MCF 10A (cell line): ENCODE measurements at regions not wholly inside any gene's neighbourhood (a gene's known extent, or its start where the extent isn't known, plus 50 kb on each side); places are given as distances from the start of the nearest gene placed in this dataset.
A peak's percentile ranks its signal among the peaks of the same experiment; 100 is the strongest.

ENCODE experiments used
- BruUV-seq: library from RNA; stranded (reverse); fragments of 400-500 nt; replicated peaks from 2 replicates; lab custom pipeline; 2021; lab: Mats Ljungman, UMichigan
- CTCF ChIA-PET: fragments of 300-600 bp; sonication (Branson Sonifier 250); formaldehyde crosslinking; extraction: SDS; loops from one replicate; lab custom pipeline; 2021; ENCODE audit warnings: antibody characterized with exemption, inconsistent platforms; lab: Yijun Ruan, JAX
- POLR2A ChIA-PET: fragments of 300-600, 350-650 bp; sonication (Branson Sonifier 250); formaldehyde crosslinking; extraction: SDS; loops from one replicate; lab custom pipeline; 2020; ENCODE audit warnings: antibody characterized with exemption, inconsistent platforms; lab: Yijun Ruan, JAX
- DNase-seq: peaks from one replicate; pipeline ENCODE4 v3.0.0-alpha.2; 2018; ENCODE audit not compliant: unreplicated experiment
- H3K27ac Mint-ChIP-seq: one replicate; pipeline ENCODE4 v1.8.0; 2022; ENCODE audit warnings: mild to moderate bottlenecking, low read depth, mixed read lengths; ENCODE audit not compliant: unreplicated experiment
- H3K27me3 Mint-ChIP-seq: one replicate; pipeline ENCODE4 v1.8.0; 2022; ENCODE audit warnings: mixed read lengths; ENCODE audit not compliant: insufficient read depth, unreplicated experiment
- H3K36me3 Mint-ChIP-seq: one replicate; pipeline ENCODE4 v1.8.0; 2022; ENCODE audit warnings: mild to moderate bottlenecking, moderate library complexity, mixed read lengths; ENCODE audit not compliant: insufficient read depth, unreplicated experiment
- H3K4me1 Mint-ChIP-seq: one replicate; pipeline ENCODE4 v1.8.0; 2022; ENCODE audit warnings: mixed read lengths; ENCODE audit not compliant: insufficient read depth, unreplicated experiment
- H3K4me3 Mint-ChIP-seq: one replicate; pipeline ENCODE4 v1.8.0; 2022; ENCODE audit warnings: mild to moderate bottlenecking, moderate library complexity, mixed read lengths; ENCODE audit not compliant: unreplicated experiment
- H3K9me3 Mint-ChIP-seq: one replicate; pipeline ENCODE4 v1.8.0; 2022; ENCODE audit warnings: mixed read lengths; ENCODE audit not compliant: unreplicated experiment
- CTCF ChIP-seq: fragments of 200-600 bp; IDR thresholded peaks from one replicate; pipeline ENCODE4 v1.8.0; 2022; ENCODE audit warnings: antibody characterized with exemption, mild to moderate bottlenecking; ENCODE audit not compliant: unreplicated experiment
- intact Hi-C: fragments of 100-400 bp; cut with micrococcal nuclease; formaldehyde crosslinking; loops from 2 replicates; pipeline ENCODE4 v1.14.1; 2022

DNA sequence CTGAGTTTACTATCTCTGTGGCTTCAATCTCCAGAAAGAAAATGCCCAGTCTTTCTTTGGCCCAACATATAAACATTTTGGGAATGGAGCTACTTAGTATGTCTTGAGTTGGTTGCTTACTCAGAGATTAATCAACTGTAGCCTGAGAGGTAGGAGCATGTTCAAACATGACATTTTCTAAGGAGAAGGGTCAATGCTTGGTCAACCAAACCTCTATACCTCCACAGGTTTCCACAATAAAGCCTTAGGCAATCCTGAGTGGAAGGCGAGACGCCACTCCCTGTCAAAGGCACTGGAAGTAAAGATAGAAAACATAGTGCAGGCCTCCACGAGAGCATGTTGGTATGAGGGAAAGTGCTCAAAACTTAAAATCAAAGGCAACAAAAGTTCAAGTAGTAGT is 411.4 kb downstream of the KCTD16 start:
- intact Hi-C loops: no loop called here
- DNase-seq: peak; percentile 81
- CTCF ChIA-PET: interaction anchor here (0.7 to 1.1 kb wide), 3 partner anchors 15 to 499 kb away, joined by 3 to 4 read pairs (median 3); no protein-coding TSS in a partner anchor
- H3K4me1 Mint-ChIP-seq: peaks cover 10% of the 10 kb centered on the region
- no peak overlapping the region for H3K4me3 Mint-ChIP-seq
- no peaks in the 10 kb centered on the region for H3K27me3 Mint-ChIP-seq
- no TSS peak for BruUV-seq
- peak overlapping the region; percentile 63 for H3K27ac Mint-ChIP-seq
- no peaks in the 10 kb centered on the region for H3K9me3 Mint-ChIP-seq
- H3K36me3 Mint-ChIP-seq: no peaks in the 10 kb centered on the region
- TF ChIP-seq CTCF: no peak
- POLR2A ChIA-PET: interaction anchor here (0.6 to 1.7 kb wide), 6 partner anchors 33 to 1357 kb away, joined by 3 to 5 read pairs (median 3); no protein-coding TSS in a partner anchor

GRCh38 chr5:144581044-144581443 is 410.4 kb downstream of the KCTD16 start:
- no TSS peak for BruUV-seq
- Mint-ChIP-seq H3K9me3 (no peaks in the 10 kb centered on the region), H3K27me3 (no peaks in the 10 kb centered on the region), H3K36me3 (no peaks in the 10 kb centered on the region), H3K27ac (no peak overlapping the region), H3K4me3 (no peak overlapping the region), H3K4me1 (peaks cover 10% of the 10 kb centered on the region)
- DNase-seq: no peak
- intact Hi-C loops: no loop called here
- CTCF ChIA-PET: interaction anchor here (0.7 to 1.4 kb wide), 4 partner anchors 35 to 377 kb away, joined by 3 to 5 read pairs (median 3); no protein-coding TSS in a partner anchor
- TF ChIP-seq CTCF: no peak
- POLR2A ChIA-PET: interaction anchor here (1.2 to 1.7 kb wide), 3 partner anchors 41 to 762 kb away, joined by 3 read pairs; no protein-coding TSS in a partner anchor

DNA sequence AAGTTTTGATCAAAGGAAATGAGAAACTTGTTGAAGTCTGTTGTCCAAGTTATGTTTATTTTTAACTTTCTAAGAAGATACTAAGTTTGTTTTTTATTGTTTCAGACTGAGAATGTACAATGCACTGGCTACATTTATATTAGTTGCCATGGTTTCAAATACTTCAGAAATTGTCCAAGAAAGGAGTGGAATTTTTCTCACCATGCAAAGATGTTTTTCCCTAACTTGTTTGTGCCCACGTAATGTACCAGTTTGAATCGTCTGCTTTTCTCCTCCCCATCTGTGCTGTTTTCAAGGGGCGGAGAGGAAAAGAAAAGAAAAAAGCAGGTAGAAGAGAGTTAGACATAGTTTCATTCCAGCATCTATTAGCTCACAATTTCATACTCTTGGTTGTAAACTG is 407.0 kb downstream of the KCTD16 start:
- no peaks in the 10 kb centered on the region for H3K36me3 Mint-ChIP-seq
- TF ChIP-seq CTCF: no peak
- CTCF ChIA-PET: no interaction called here
- no peaks in the 10 kb centered on the region for H3K27me3 Mint-ChIP-seq
- no peak for DNase-seq
- no TSS peak for BruUV-seq
- POLR2A ChIA-PET: no interaction called here
- no peak overlapping the region for H3K4me3 Mint-ChIP-seq
- H3K4me1 Mint-ChIP-seq: peaks cover 10% of the 10 kb centered on the region
- no peaks in the 10 kb centered on the region for H3K9me3 Mint-ChIP-seq
- intact Hi-C loops: no loop called here
- H3K27ac Mint-ChIP-seq: no peak overlapping the region

DNA sequence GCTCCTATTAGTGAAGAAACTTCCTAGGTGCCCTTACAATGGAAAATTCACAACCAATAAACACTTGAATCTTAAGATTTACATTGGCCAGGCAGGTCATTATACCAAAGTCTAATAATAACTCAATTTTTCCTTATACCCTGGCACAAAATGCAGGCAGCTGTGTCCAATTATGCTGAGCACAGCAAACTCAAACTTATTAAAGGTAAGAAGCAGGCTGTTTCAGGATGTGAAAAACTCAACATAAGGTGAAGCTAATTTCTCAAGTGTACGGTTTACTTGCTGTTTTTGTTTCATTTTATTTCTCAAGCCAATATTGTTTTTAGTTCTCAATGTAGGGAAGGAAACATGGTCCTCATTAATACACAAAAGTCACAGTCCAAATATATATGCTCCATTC is 405.1 kb downstream of the KCTD16 start:
- no peak for DNase-seq
- no peaks in the 10 kb centered on the region for H3K27me3 Mint-ChIP-seq
- H3K36me3 Mint-ChIP-seq: no peaks in the 10 kb centered on the region
- no peak overlapping the region for H3K4me3 Mint-ChIP-seq
- no peak overlapping the region for H3K27ac Mint-ChIP-seq
- POLR2A ChIA-PET: no interaction called here
- H3K4me1 Mint-ChIP-seq: no peaks in the 10 kb centered on the region
- TF ChIP-seq CTCF: no peak
- BruUV-seq: no TSS peak
- H3K9me3 Mint-ChIP-seq: no peaks in the 10 kb centered on the region
- intact Hi-C loops: no loop called here
- CTCF ChIA-PET: no interaction called here
